ENCODE measurements at regions not wholly inside any gene's neighbourhood (a gene's known extent, or its start where the extent isn't known, plus 50 kb on each side); places are given as distances from the start of the nearest gene placed in this dataset.

DNA sequence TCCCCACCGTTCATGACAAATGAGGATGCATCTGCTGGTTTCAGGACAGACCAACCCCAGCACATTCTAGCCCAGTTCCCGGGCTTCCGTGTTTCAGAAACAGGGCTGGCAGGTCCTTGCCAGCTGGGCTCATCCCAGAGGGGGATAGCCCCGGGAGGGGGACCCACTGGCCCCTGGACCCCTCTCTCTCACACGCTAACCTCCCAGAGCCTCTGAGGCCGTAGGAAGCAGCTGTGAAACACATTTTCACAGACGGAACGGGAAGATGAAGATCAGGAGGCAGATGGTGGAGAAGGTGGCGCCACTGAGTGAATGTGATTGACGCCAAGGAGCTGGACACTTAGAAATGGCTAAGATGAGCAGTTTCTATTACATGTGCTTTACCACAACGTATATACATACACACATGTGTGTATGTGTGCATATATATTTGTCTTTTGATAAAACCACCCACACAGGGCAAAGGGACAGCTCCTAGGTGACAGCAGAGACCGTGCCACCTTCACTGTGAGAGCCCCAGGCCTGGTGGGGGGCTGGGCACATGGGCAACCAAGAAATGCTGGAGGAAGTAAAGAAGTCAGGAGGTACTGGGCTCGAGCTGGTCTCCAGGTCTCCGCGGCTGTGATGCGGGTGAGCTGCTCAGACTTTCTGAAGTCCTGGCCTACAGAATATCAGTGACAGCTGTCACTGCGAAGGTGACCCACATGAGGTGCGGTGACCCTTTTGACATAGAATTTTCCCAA, 168.6 kb upstream of the IQSEC1 start (continued):
- TF ChIP-seq NFYB (IDR thresholded peaks at IDR 0.05; ENCODE audit: insufficient read depth, low read depth, low read length), result no peak
- TF ChIP-seq, protein P1, sequence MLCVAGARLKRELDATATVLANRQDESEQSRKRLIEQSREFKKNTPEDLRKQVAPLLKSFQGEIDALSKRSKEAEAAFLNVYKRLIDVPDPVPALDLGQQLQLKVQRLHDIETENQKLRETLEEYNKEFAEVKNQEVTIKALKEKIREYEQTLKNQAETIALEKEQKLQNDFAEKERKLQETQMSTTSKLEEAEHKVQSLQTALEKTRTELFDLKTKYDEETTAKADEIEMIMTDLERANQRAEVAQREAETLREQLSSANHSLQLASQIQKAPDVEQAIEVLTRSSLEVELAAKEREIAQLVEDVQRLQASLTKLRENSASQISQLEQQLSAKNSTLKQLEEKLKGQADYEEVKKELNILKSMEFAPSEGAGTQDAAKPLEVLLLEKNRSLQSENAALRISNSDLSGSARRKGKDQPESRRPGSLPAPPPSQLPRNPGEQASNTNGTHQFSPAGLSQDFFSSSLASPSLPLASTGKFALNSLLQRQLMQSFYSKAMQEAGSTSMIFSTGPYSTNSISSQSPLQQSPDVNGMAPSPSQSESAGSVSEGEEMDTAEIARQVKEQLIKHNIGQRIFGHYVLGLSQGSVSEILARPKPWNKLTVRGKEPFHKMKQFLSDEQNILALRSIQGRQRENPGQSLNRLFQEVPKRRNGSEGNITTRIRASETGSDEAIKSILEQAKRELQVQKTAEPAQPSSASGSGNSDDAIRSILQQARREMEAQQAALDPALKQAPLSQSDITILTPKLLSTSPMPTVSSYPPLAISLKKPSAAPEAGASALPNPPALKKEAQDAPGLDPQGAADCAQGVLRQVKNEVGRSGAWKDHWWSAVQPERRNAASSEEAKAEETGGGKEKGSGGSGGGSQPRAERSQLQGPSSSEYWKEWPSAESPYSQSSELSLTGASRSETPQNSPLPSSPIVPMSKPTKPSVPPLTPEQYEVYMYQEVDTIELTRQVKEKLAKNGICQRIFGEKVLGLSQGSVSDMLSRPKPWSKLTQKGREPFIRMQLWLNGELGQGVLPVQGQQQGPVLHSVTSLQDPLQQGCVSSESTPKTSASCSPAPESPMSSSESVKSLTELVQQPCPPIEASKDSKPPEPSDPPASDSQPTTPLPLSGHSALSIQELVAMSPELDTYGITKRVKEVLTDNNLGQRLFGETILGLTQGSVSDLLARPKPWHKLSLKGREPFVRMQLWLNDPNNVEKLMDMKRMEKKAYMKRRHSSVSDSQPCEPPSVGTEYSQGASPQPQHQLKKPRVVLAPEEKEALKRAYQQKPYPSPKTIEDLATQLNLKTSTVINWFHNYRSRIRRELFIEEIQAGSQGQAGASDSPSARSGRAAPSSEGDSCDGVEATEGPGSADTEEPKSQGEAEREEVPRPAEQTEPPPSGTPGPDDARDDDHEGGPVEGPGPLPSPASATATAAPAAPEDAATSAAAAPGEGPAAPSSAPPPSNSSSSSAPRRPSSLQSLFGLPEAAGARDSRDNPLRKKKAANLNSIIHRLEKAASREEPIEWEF (IDR thresholded peaks at IDR 0.05; ENCODE audit: insufficient replicate concordance, low read depth, low read length), result no peak
- TF ChIP-seq PAX5 (IDR thresholded peaks at IDR 0.05; ENCODE audit: borderline replicate concordance, low read depth, low read length), result no peak
- TF ChIP-seq, protein P2, sequence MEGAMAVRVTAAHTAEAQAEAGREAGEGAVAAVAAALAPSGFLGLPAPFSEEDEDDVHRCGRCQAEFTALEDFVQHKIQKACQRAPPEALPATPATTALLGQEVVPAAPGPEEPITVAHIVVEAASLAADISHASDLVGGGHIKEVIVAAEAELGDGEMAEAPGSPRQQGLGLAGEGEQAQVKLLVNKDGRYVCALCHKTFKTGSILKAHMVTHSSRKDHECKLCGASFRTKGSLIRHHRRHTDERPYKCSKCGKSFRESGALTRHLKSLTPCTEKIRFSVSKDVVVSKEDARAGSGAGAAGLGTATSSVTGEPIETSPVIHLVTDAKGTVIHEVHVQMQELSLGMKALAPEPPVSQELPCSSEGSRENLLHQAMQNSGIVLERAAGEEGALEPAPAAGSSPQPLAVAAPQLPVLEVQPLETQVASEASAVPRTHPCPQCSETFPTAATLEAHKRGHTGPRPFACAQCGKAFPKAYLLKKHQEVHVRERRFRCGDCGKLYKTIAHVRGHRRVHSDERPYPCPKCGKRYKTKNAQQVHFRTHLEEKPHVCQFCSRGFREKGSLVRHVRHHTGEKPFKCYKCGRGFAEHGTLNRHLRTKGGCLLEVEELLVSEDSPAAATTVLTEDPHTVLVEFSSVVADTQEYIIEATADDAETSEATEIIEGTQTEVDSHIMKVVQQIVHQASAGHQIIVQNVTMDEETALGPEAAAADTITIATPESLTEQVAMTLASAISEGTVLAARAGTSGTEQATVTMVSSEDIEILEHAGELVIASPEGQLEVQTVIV (IDR thresholded peaks at IDR 0.05; ENCODE audit: borderline replicate concordance, partially characterized antibody), result no peak
- TF ChIP-seq ATF2 (IDR thresholded peaks at IDR 0.05; ENCODE audit: low read length), result no peak
- TF ChIP-seq SMAD5 (IDR thresholded peaks at IDR 0.05; ENCODE audit: low read depth), result no peak
- TF ChIP-seq SPI1 (IDR thresholded peaks at IDR 0.05; ENCODE audit: borderline replicate concordance, insufficient read depth, low read depth, low read length), result no peak
